K562 (cell line): ENCODE measurements at regions not wholly inside any gene's neighbourhood (a gene's known extent, or its start where the extent isn't known, plus 50 kb on each side); places are given as distances from the start of the nearest gene placed in this dataset.

Experiments
- CREB1 ChIP-seq, 2 experiments: sonication (generic) in 1 of 2; formaldehyde crosslinking in 1 of 2; IDR thresholded peaks; 2 replicates each; pipeline versions ENCODE4 v1.6.1 to v1.8.0; 2012 to 2022; ENCODE audit warnings: inconsistent platforms in 1 of 2, mild to moderate bottlenecking in 1 of 2, missing genetic modification reagents in 1 of 2, moderate library complexity in 1 of 2
- ERF ChIP-seq: fragments of 450-650 bp; formaldehyde crosslinking; IDR thresholded peaks from 2 replicates; pipeline ENCODE4 v1.4.0; 2020; ENCODE audit warnings: mild to moderate bottlenecking, mixed read lengths
- ETS2 ChIP-seq: IDR thresholded peaks from 2 replicates; pipeline ENCODE4 v1.6.1; 2016; ENCODE audit warnings: borderline replicate concordance, missing genetic modification characterization, mild to moderate bottlenecking, moderate library complexity, missing compliant biosample characterization; ENCODE audit not compliant: poor library complexity, severe bottlenecking
- NFE2L1 ChIP-seq: fragments of 450-650 bp; IDR thresholded peaks from 2 replicates; pipeline ENCODE4 v1.6.1; 2016; ENCODE audit warnings: missing genetic modification characterization, low read depth, mild to moderate bottlenecking, missing compliant biosample characterization, moderate library complexity, borderline replicate concordance
- POLR2A ChIP-seq: fragments of 450-650 bp; conservative IDR thresholded peaks from 2 replicates; pipeline ENCODE4 v1.6.1; 2016
- RUNX1 ChIP-seq: sonication (generic); IDR thresholded peaks from 2 replicates; pipeline ENCODE4 v1.6.1; 2016; ENCODE audit warnings: antibody characterized with exemption, low read depth
- SRSF7 ChIP-seq: fragments of 200-400 bp; formaldehyde crosslinking; optimal IDR thresholded peaks from 2 replicates; pipeline ENCODE3; 2017; ENCODE audit warnings: mild to moderate bottlenecking, low read depth, low read length
- ZNF830 ChIP-seq: fragments of 250-450 bp; sonication (Bioruptor Pico); IDR thresholded peaks from 2 replicates; pipeline ENCODE4 v1.5.0; 2021; ENCODE audit warnings: mild to moderate bottlenecking
- TF ChIP-seq, protein P1 (sequence below), 3 experiments: IDR thresholded peaks in 2 of 3; conservative IDR thresholded peaks in 1 of 3; 2 replicates each; pipeline ENCODE4 v1.5.1; 2011 to 2012; ENCODE audit warnings: low read length in 3 of 3, mild to moderate bottlenecking in 3 of 3, control low read depth in 2 of 3, improper control_type of control experiment in 1 of 3, inconsistent platforms in 1 of 3, low read depth in 1 of 3, mixed read lengths in 1 of 3, moderate library complexity in 1 of 3; ENCODE audit not compliant: insufficient read depth in 2 of 3
- TF ChIP-seq, protein P2 (sequence below): IDR thresholded peaks from 3 replicates; pipeline ENCODE4 v1.6.1; 2011; ENCODE audit warnings: borderline replicate concordance, mild to moderate bottlenecking, moderate library complexity; ENCODE audit not compliant: insufficient read length; ENCODE audit errors: extremely low read depth
- TF ChIP-seq, protein P3 (sequence below): fragments of 250-450 bp; sonication (Bioruptor Pico); IDR thresholded peaks from 2 replicates; pipeline ENCODE4 v1.5.0; 2021; ENCODE audit warnings: mild to moderate bottlenecking, moderate library complexity

DNA sequence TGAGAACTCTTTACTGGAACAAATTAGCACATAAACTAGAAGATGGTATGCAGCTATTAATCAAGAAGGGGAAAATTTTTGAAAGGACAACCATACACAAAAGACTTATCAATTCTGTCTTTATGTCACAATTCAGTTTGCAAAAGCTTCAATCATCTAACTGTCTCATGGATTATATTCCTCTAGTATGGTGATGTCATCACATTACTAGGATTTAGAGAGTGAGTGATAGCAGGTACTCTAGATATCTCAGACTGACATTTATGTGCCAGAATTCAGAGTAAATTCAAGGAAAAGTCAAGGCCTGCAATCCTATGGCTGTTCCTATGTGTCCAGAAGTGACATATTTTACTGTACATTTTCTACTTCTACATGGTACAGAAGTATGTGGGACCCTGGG lies 318.9 kb upstream of the GRAMD2B start:
- TF ChIP-seq NFE2L1 (tag) (no peak), RUNX1 (no peak), CREB1 (IDR thresholded peaks at IDR 0.05) (no peak), CREB1 (CRISPR knock-in tag; IDR thresholded peaks at IDR 0.05) (no peak), POLR2A (no peak), ETS2 (tag) (no peak), SRSF7 (no peak), ZNF830 (CRISPR knock-in tag) (no peak), ERF (CRISPR knock-in tag) (no peak)
- TF ChIP-seq, protein P1, sequence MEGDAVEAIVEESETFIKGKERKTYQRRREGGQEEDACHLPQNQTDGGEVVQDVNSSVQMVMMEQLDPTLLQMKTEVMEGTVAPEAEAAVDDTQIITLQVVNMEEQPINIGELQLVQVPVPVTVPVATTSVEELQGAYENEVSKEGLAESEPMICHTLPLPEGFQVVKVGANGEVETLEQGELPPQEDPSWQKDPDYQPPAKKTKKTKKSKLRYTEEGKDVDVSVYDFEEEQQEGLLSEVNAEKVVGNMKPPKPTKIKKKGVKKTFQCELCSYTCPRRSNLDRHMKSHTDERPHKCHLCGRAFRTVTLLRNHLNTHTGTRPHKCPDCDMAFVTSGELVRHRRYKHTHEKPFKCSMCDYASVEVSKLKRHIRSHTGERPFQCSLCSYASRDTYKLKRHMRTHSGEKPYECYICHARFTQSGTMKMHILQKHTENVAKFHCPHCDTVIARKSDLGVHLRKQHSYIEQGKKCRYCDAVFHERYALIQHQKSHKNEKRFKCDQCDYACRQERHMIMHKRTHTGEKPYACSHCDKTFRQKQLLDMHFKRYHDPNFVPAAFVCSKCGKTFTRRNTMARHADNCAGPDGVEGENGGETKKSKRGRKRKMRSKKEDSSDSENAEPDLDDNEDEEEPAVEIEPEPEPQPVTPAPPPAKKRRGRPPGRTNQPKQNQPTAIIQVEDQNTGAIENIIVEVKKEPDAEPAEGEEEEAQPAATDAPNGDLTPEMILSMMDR (IDR thresholded peaks at IDR 0.05 in 2 of 3, conservative IDR thresholded peaks at IDR 0.05 in 1 of 3; ENCODE audit: insufficient read depth in 2 of 3, low read depth in 1 of 3, low read length in 3 of 3): no peak
- TF ChIP-seq, protein P2, sequence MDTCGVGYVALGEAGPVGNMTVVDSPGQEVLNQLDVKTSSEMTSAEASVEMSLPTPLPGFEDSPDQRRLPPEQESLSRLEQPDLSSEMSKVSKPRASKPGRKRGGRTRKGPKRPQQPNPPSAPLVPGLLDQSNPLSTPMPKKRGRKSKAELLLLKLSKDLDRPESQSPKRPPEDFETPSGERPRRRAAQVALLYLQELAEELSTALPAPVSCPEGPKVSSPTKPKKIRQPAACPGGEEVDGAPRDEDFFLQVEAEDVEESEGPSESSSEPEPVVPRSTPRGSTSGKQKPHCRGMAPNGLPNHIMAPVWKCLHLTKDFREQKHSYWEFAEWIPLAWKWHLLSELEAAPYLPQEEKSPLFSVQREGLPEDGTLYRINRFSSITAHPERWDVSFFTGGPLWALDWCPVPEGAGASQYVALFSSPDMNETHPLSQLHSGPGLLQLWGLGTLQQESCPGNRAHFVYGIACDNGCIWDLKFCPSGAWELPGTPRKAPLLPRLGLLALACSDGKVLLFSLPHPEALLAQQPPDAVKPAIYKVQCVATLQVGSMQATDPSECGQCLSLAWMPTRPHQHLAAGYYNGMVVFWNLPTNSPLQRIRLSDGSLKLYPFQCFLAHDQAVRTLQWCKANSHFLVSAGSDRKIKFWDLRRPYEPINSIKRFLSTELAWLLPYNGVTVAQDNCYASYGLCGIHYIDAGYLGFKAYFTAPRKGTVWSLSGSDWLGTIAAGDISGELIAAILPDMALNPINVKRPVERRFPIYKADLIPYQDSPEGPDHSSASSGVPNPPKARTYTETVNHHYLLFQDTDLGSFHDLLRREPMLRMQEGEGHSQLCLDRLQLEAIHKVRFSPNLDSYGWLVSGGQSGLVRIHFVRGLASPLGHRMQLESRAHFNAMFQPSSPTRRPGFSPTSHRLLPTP: no peak
- TF ChIP-seq, protein P3, sequence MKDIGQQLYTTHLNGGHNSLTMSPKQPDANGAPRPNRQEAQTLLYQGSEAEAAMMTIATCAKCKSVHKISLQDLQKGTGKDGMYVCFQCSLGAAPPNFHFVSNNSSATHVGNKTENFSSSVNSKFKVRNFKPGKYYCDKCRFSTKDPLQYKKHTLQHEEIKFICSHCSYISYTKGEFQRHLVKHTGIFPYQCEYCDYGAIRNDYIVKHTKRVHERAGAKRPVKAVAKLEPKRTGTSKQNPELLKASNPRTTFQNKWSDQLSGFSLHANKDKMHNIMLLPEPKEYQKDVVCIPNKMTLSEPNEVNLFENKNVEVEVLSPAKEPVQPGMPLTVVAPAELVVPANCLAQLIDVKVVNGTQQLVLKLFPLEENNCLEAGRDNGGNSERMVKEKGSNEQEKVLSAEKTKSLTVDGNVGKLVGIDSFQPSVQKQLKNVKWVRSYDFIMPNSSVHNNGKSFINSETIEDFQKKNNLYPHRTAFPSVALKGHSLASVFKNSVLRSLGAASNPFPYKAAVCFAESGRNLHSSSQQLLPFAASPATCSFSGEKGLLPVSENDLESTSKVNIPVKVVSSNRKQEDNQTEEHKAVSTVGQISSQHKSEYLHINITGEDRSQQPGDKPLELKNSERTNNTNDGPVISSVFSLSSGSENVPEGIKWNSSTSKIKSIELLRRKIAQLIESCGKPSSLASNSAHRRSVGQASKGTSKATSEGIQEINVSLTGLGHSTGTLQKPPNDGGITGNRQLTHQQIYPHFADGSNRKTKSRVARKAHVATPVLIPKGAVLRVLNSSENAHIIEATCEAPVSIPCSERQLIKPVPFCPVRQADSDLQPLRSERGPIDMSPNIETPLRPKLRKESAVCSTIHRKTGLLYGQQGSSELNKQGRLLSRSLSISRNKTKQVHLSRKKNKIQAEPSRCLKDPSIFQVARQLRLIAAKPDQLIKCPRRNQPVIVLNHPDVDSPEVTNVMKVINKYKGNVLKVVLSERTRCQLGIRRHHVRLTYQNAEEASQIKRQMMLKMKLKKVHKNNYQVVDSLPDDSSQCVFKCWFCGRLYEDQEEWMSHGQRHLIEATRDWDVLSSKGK (CRISPR knock-in tag): no peak
